Prostate gland (tissue), 2 donors: ENCODE measurements at regions not wholly inside any gene's neighbourhood (a gene's known extent, or its start where the extent isn't known, plus 50 kb on each side); places are given as distances from the start of the nearest gene placed in this dataset.

Source experiments
- POLR2A ChIP-seq: fragments of 450-650 bp; IDR thresholded peaks from one replicate; pipeline ENCODE4 v1.6.1; 2016; ENCODE audit warnings: antibody characterized with exemption, mild to moderate bottlenecking
- POLR2AphosphoS5 ChIP-seq: sonication (generic); formaldehyde crosslinking; IDR thresholded peaks from one replicate; pipeline ENCODE4 v1.6.1; 2017; ENCODE audit warnings: antibody characterized with exemption
- TF ChIP-seq, protein P1 (sequence below), 4 experiments: fragments of 200-600 bp in 2 of 4; fragments of 450-650 bp in 2 of 4; sonication (generic) in 2 of 4; IDR thresholded peaks; 1 replicate in 3 of 4; 2 replicates in 1 of 4; pipeline ENCODE4 v1.5.1; 2016 to 2019; ENCODE audit warnings: antibody characterized with exemption in 4 of 4, mild to moderate bottlenecking in 2 of 4, moderate library complexity in 2 of 4

GRCh38 chr9:78831726-78832125, 534.8 kb downstream of the PSAT1 start:
- TF ChIP-seq POLR2A: no peak
- TF ChIP-seq, protein P1, sequence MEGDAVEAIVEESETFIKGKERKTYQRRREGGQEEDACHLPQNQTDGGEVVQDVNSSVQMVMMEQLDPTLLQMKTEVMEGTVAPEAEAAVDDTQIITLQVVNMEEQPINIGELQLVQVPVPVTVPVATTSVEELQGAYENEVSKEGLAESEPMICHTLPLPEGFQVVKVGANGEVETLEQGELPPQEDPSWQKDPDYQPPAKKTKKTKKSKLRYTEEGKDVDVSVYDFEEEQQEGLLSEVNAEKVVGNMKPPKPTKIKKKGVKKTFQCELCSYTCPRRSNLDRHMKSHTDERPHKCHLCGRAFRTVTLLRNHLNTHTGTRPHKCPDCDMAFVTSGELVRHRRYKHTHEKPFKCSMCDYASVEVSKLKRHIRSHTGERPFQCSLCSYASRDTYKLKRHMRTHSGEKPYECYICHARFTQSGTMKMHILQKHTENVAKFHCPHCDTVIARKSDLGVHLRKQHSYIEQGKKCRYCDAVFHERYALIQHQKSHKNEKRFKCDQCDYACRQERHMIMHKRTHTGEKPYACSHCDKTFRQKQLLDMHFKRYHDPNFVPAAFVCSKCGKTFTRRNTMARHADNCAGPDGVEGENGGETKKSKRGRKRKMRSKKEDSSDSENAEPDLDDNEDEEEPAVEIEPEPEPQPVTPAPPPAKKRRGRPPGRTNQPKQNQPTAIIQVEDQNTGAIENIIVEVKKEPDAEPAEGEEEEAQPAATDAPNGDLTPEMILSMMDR (IDR thresholded peaks at IDR 0.05): no peak
- TF ChIP-seq POLR2AphosphoS5: no peak
